ENCODE measurements at regions not wholly inside any gene's neighbourhood (a gene's known extent, or its start where the extent isn't known, plus 50 kb on each side); places are given as distances from the start of the nearest gene placed in this dataset.

DNA sequence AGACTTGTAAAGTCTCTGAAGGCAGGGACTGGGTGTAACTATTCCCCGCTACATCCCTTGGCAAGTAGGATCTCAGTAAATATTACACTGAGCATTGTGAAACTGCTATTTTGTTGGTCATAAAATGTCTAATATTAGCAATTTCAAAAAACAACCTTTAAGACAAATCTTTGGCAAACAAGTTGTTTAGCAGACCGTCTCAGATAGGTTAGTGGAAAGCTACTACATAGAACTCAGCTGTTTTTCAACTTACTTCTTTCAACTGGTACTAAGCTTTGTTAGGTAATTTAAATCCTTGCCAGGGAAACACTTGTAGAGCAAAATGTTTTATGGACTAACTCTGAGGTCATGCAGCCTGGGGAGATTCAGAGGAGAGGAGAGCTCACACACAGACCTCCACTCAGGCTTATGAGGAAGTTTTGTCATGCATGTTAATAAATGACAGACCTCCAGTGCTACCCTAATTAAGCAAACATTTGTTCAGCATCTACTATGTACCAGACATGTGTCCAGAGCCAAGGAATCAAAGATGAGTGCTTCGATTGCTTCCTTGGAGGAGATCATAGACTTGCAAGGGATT lies 61.6 kb upstream of the STAC start:
- no peak overlapping the region for H3K4me3 ChIP-seq (ENCODE audit: low read depth, low read length)

DNA sequence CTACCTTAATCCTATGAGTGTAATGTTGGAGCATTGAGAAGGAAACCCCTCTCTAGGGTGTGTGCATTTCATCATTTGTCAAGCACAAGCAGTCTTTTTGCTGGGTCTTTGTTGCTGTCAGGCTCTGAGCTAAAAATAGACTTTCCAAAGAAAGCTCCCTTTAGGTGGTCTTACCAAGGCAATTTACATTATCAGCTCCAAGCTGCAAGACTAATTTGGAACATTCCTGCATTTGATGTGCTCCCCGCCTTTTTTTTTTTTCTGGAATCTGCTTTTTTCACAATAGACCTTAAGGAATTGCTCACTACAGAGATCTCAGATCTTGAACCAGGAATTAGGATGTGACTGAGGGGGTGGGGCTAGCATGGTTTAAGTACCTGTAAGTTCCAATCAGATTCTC lies 60.6 kb upstream of the STAC start:
- H3K4me3 ChIP-seq (ENCODE audit: low read depth, low read length): no peak overlapping the region
- no peak for DNase-seq (ENCODE audit: low read depth)
- TF ChIP-seq, protein P1, sequence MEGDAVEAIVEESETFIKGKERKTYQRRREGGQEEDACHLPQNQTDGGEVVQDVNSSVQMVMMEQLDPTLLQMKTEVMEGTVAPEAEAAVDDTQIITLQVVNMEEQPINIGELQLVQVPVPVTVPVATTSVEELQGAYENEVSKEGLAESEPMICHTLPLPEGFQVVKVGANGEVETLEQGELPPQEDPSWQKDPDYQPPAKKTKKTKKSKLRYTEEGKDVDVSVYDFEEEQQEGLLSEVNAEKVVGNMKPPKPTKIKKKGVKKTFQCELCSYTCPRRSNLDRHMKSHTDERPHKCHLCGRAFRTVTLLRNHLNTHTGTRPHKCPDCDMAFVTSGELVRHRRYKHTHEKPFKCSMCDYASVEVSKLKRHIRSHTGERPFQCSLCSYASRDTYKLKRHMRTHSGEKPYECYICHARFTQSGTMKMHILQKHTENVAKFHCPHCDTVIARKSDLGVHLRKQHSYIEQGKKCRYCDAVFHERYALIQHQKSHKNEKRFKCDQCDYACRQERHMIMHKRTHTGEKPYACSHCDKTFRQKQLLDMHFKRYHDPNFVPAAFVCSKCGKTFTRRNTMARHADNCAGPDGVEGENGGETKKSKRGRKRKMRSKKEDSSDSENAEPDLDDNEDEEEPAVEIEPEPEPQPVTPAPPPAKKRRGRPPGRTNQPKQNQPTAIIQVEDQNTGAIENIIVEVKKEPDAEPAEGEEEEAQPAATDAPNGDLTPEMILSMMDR (IDR thresholded peaks at IDR 0.05; ENCODE audit: low read depth, low read length, missing control alignments): no peak
- in situ Hi-C loops (cut with HindIII; ENCODE audit: low sequenced_read_pairs): no loop called here

More for the DNA sequence above, 61.6 kb upstream of the STAC start:
- in situ Hi-C loops (cut with HindIII; ENCODE audit: low sequenced_read_pairs): no loop called here
- no peak for DNase-seq (ENCODE audit: low read depth)
- TF ChIP-seq, protein P1 (IDR thresholded peaks at IDR 0.05; ENCODE audit: low read depth, low read length, missing control alignments): no peak
